ENCODE measurements at regions not wholly inside any gene's neighbourhood (a gene's known extent, or its start where the extent isn't known, plus 50 kb on each side); places are given as distances from the start of the nearest gene placed in this dataset.

DNA sequence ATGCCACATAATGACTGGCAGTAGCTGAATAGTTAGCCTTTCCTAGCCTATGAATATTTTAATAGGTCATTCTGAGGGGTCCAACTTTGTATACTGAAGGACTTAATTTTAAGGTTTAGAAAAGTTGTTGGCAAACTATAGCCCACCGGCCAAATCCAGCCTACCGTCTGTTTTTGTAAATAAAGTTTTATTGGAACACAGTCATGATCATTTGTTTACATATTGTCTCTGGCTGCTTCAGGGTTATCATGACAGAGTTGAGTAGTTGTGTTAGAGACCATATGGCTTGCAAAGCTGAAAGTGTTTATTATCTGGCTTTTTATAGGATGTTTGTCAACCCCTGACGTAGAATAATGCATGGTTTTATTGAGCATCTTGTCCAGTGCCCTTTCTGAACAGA is 73.4 kb downstream of the NTMT2 start:
- H3K36me3 ChIP-seq (ENCODE audit: control insufficient read depth, insufficient read depth, low read length) = no peaks in the 10 kb centered on the region
- H3K4me3 ChIP-seq (ENCODE audit: low read length) = no peak overlapping the region
- no peaks in the 10 kb centered on the region for H3K9me3 ChIP-seq (ENCODE audit: control insufficient read depth, low read depth, low read length)
- 40% methylated on average over 2 of the region's 3 CpGs for WGBS (ENCODE audit: insufficient coverage, low lambda C conversion rate)
- H3K27me3 ChIP-seq (ENCODE audit: control insufficient read depth, insufficient read depth, low read length) = no peaks in the 10 kb centered on the region
- no peaks in the 10 kb centered on the region for H3K4me1 ChIP-seq (ENCODE audit: control insufficient read depth, insufficient read depth, low read length)
- DNase-seq = no peak
- H3K27ac ChIP-seq (ENCODE audit: low read length) = no peak overlapping the region

DNA sequence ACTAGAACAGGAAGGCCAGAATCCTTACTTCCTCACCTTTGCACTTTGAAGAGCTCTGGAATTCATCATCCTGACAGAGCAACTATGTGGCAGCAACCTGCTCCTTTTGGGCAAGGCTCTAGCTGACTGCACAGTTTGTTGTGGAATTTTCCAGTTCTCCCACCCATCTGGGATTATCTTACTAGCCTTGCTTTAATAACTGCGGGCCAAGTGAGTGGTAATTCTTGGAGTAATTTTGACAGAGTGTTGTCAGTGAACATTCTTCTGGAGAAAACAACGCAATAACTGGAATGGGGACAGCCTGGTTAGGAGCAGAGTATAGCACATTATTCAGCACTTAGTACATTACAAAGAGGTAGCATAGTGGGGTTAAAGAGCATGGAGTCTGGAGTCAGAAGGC is 75.3 kb downstream of the NTMT2 start:
- Histone ChIP-seq H3K4me3 (ENCODE audit: low read length) (no peak overlapping the region), H3K27ac (ENCODE audit: low read length) (no peak overlapping the region), H3K36me3 (ENCODE audit: control insufficient read depth, insufficient read depth, low read length) (no peaks in the 10 kb centered on the region), H3K4me1 (ENCODE audit: control insufficient read depth, insufficient read depth, low read length) (no peaks in the 10 kb centered on the region), H3K9me3 (ENCODE audit: control insufficient read depth, low read depth, low read length) (no peaks in the 10 kb centered on the region), H3K27me3 (ENCODE audit: control insufficient read depth, insufficient read depth, low read length) (no peaks in the 10 kb centered on the region)
- no peak for DNase-seq
- WGBS (ENCODE audit: insufficient coverage, low lambda C conversion rate) = 67% methylated on average over 1 of the region's 2 CpGs

DNA sequence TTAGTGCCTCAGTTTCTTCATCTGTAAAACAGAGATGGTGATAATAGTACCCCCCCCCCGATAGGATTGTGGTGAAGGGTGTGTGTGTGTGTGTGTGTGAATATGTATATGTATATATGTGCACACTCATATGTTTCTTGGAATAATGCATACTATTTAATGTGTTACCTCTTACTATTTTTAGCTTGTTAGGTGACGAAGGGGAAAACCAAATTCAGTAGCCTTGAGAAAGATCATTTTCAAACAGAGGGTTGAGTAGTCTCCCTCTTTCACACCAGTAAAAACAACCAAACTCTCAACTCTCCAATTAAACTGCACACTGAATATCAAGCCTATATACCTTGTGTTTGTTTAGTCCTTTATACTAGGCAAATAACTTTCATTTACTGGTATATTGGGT is 75.7 kb downstream of the NTMT2 start:
- no peaks in the 10 kb centered on the region for H3K36me3 ChIP-seq (ENCODE audit: control insufficient read depth, insufficient read depth, low read length)
- no peaks in the 10 kb centered on the region for H3K9me3 ChIP-seq (ENCODE audit: control insufficient read depth, low read depth, low read length)
- no CpG with 5 or more reads among the region's 2 CpGs for WGBS (ENCODE audit: insufficient coverage, low lambda C conversion rate)
- H3K4me3 ChIP-seq (ENCODE audit: low read length) = no peak overlapping the region
- no peak overlapping the region for H3K27ac ChIP-seq (ENCODE audit: low read length)
- H3K4me1 ChIP-seq (ENCODE audit: control insufficient read depth, insufficient read depth, low read length) = no peaks in the 10 kb centered on the region
- DNase-seq = no peak
- no peaks in the 10 kb centered on the region for H3K27me3 ChIP-seq (ENCODE audit: control insufficient read depth, insufficient read depth, low read length)

DNA sequence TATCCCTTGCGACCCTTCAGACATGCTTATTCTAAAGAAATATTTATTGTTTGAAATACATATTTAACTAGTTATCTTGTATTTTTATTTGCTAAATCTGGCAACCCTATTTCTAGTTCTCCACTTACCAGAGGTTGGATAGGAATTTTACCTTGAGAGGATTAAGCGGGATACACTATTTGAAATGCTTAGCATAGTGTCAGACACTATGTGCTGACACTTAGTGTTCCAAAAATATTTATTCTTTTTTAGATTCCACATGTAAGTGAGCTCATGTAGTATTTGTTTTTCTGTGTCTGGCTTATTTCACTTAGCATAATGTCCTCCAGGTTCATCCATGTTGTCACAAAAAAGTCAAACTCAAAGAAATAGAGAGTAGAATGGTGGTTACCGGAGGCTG is 78.7 kb downstream of the NTMT2 start:
- H3K27me3 ChIP-seq (ENCODE audit: control insufficient read depth, insufficient read depth, low read length) = no peaks in the 10 kb centered on the region
- H3K36me3 ChIP-seq (ENCODE audit: control insufficient read depth, insufficient read depth, low read length) = no peaks in the 10 kb centered on the region
- H3K4me1 ChIP-seq (ENCODE audit: control insufficient read depth, insufficient read depth, low read length) = no peaks in the 10 kb centered on the region
- no peak for DNase-seq
- H3K4me3 ChIP-seq (ENCODE audit: low read length) = no peak overlapping the region
- no peaks in the 10 kb centered on the region for H3K9me3 ChIP-seq (ENCODE audit: control insufficient read depth, low read depth, low read length)
- H3K27ac ChIP-seq (ENCODE audit: low read length) = no peak overlapping the region
- WGBS (ENCODE audit: insufficient coverage, low lambda C conversion rate) = 50% methylated on average over 2 of the region's 3 CpGs

DNA sequence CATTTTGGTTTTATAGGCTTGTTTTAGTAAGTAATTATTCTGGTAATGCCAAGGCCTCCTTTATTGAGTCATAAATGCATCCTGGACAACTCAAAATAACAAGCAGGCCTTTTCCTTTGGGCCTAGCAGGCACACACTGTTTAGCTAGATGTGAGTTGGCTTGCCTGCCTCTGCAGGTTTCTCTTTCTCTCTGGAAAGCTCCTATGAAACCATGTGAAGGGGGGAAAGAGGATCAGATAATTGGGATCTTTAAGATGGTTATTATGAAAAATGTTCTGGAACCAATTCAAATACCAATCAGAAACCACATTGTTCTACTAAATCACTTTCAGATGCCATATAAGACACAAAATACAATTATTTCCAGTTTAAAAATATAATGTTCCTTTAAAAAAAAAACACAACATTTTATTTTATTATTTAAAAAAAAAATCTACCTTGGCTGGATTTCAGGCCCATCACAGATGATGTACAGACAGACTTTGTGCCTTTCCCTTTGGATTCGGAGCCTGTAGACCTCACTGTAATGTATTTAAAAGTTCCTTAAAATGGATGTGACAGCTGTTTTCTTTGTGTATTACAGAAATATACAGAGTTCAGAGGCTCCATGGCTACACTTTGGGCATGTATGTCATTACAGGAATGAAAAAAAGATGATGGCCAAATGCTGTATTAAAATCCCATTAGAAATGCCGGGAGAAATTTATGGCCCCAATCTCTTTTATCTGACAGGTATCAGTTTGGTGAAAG is 80.2 kb downstream of the NTMT2 start:
- Histone ChIP-seq H3K36me3 (ENCODE audit: control insufficient read depth, insufficient read depth, low read length) (no peaks in the 10 kb centered on the region), H3K27ac (ENCODE audit: low read length) (no peak overlapping the region), H3K9me3 (ENCODE audit: control insufficient read depth, low read depth, low read length) (no peaks in the 10 kb centered on the region), H3K4me3 (ENCODE audit: low read length) (no peak overlapping the region), H3K4me1 (ENCODE audit: control insufficient read depth, insufficient read depth, low read length) (no peaks in the 10 kb centered on the region), H3K27me3 (ENCODE audit: control insufficient read depth, insufficient read depth, low read length) (no peaks in the 10 kb centered on the region)
- DNase-seq = no peak
- no CpG with 5 or more reads among the region's 2 CpGs for WGBS (ENCODE audit: insufficient coverage, low lambda C conversion rate)

DNA sequence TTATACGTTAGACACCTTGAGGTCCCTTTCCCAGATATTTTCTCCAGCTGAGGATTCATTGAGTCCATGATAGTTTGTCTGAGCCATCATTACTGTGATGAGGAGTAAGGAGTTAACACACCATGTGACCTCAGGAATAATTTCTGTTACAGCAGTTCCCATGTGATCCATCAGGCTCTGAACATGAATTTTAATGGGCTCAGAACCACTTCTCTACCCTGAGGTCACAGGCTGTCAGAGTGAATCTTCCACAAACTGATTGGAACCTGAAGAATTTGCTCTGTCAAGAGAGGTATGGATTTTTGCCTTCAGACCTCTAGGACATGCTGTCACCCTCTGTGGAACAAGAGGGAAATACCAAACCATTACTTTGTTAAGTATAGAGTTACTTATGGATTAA is 81.0 kb downstream of the NTMT2 start:
- no peaks in the 10 kb centered on the region for H3K36me3 ChIP-seq (ENCODE audit: control insufficient read depth, insufficient read depth, low read length)
- H3K27ac ChIP-seq (ENCODE audit: low read length) = no peak overlapping the region
- H3K4me3 ChIP-seq (ENCODE audit: low read length) = no peak overlapping the region
- H3K9me3 ChIP-seq (ENCODE audit: control insufficient read depth, low read depth, low read length) = no peaks in the 10 kb centered on the region
- H3K27me3 ChIP-seq (ENCODE audit: control insufficient read depth, insufficient read depth, low read length) = no peaks in the 10 kb centered on the region
- no peak for DNase-seq
- no peaks in the 10 kb centered on the region for H3K4me1 ChIP-seq (ENCODE audit: control insufficient read depth, insufficient read depth, low read length)
- no CpG with 5 or more reads among the region's 1 CpG for WGBS (ENCODE audit: insufficient coverage, low lambda C conversion rate)

DNA sequence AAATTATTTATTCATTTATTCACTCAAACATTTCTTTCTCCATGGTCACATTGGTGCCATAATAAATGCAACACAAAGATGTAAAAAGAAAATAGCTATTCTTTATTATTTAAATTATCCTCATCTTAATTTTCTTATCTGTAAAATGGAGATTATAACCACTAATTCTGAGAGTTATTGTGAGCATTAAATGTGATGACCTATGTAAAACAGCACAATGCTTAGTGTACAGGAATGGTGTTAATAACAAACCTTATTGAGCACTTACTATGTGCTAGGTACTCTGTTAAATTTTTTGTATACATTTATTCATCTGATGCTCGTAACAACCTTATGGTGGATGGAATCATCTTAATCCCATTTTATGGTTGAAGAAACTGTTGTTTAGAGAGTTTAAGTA is 84.6 kb downstream of the NTMT2 start:
- H3K27ac ChIP-seq (ENCODE audit: low read length) = no peak overlapping the region
- no peak for DNase-seq
- H3K36me3 ChIP-seq (ENCODE audit: control insufficient read depth, insufficient read depth, low read length) = no peaks in the 10 kb centered on the region
- no CpG with 5 or more reads among the region's 1 CpG for WGBS (ENCODE audit: insufficient coverage, low lambda C conversion rate)
- H3K27me3 ChIP-seq (ENCODE audit: control insufficient read depth, insufficient read depth, low read length) = no peaks in the 10 kb centered on the region
- no peak overlapping the region for H3K4me3 ChIP-seq (ENCODE audit: low read length)
- no peaks in the 10 kb centered on the region for H3K9me3 ChIP-seq (ENCODE audit: control insufficient read depth, low read depth, low read length)
- H3K4me1 ChIP-seq (ENCODE audit: control insufficient read depth, insufficient read depth, low read length) = no peaks in the 10 kb centered on the region

DNA sequence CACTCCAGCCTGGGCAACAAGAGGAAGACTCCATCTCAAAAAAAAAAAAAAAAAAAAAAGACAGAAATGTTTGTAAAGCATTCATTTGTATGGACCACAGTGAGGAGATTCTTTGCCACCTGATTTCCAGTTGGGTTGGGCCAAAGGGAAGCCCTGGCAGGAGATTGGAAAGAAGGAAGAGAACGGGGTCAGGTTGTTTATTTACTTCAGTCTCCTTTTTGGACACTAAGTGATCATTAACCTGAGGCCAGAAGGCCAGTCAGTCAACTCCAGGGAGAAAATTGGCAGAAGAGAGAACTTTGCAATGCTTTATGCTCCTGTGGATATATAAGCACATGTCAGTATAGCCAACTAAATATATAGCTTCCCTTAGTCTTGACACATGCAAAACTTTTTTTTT is 85.9 kb downstream of the NTMT2 start:
- no peak for DNase-seq
- 17% methylated on average over 1 of the region's 1 CpG for WGBS (ENCODE audit: insufficient coverage, low lambda C conversion rate)
- no peaks in the 10 kb centered on the region for H3K4me1 ChIP-seq (ENCODE audit: control insufficient read depth, insufficient read depth, low read length)
- H3K9me3 ChIP-seq (ENCODE audit: control insufficient read depth, low read depth, low read length) = no peaks in the 10 kb centered on the region
- no peaks in the 10 kb centered on the region for H3K36me3 ChIP-seq (ENCODE audit: control insufficient read depth, insufficient read depth, low read length)
- H3K27me3 ChIP-seq (ENCODE audit: control insufficient read depth, insufficient read depth, low read length) = no peaks in the 10 kb centered on the region
- no peak overlapping the region for H3K4me3 ChIP-seq (ENCODE audit: low read length)
- H3K27ac ChIP-seq (ENCODE audit: low read length) = no peak overlapping the region

DNA sequence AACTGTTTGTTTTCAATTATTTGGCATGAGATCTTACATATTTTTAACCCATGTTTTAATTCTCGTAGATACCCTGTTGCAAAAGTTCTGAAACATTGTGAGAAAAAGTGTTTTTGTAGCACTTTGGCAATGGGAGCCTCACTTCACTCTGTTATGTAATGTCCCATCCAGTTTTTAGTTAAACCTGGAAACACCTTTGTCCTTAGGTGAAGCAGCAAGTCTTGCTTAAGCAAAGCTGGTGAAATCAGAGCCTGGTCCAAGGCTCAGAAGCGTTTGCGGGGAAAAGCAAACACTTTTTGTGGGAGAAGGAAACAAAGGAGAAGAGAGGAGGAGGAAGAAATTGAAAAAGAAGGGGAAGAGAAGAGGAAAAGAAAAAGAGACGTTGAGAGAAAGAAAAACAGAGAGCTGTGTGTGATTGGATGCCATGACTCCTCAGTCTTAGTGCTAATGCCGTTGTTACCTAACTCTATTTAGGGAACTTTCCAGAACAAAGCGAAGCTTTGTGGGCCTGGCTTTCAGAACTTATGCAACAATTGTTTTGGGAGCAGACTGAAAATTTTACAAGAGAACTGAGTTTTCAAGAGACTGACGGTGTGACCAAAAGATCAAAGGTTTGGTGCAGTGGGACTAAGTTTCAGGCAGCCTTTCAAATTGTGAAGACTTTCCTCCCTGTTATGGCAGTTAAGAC is 93.1 kb downstream of the NTMT2 start:
- H3K27ac ChIP-seq (ENCODE audit: low read length) = no peak overlapping the region
- 69% methylated on average over 6 of the region's 7 CpGs for WGBS (ENCODE audit: insufficient coverage, low lambda C conversion rate)
- H3K27me3 ChIP-seq (ENCODE audit: control insufficient read depth, insufficient read depth, low read length) = no peaks in the 10 kb centered on the region
- H3K4me1 ChIP-seq (ENCODE audit: control insufficient read depth, insufficient read depth, low read length) = no peaks in the 10 kb centered on the region
- H3K9me3 ChIP-seq (ENCODE audit: control insufficient read depth, low read depth, low read length) = no peaks in the 10 kb centered on the region
- no peaks in the 10 kb centered on the region for H3K36me3 ChIP-seq (ENCODE audit: control insufficient read depth, insufficient read depth, low read length)
- no peak overlapping the region for H3K4me3 ChIP-seq (ENCODE audit: low read length)
- no peak for DNase-seq

DNA sequence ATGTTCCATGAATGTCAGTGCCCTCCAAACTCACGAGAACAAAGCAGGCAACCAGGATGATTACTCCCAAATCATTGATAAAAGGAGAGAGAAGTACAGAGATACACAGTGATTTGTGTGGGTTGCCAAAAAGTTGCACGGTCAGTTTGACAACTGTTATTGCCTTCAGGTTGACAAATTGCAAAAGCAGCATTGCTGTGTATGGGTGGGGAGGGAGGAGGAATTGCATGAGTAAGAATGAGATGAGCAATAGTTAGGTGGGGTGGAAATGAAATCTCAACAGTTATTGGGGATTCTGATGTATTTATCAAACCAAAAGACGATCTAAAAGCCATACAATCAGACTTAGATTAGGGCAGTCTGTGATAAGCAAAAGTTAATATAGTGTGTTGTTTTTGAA is 93.7 kb downstream of the NTMT2 start:
- DNase-seq = no peak
- 30% methylated on average over 2 of the region's 3 CpGs for WGBS (ENCODE audit: insufficient coverage, low lambda C conversion rate)
- H3K9me3 ChIP-seq (ENCODE audit: control insufficient read depth, low read depth, low read length) = no peaks in the 10 kb centered on the region

DNA sequence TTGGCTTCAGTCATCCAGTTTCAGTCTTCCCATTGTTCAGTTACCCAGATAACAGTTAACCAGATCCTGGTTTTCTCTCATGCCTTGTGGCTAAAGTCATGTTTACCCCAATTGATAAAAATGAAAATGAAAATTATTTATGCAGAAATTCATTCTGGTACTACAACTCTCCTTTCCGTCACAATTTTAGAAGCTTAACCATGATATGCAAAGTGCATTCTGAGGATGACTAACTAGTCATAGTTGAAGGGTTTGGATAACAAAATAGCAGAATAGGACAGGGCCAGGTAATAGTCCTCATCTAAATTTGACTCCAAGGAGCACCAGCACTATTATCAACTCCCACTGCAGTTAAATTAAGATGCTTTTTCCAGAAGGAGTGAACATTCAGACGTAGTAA is 94.7 kb downstream of the NTMT2 start:
- no peak overlapping the region for H3K4me3 ChIP-seq (ENCODE audit: low read length)
- H3K4me1 ChIP-seq (ENCODE audit: control insufficient read depth, insufficient read depth, low read length) = no peaks in the 10 kb centered on the region
- WGBS (ENCODE audit: insufficient coverage, low lambda C conversion rate) = 100% methylated on average over 1 of the region's 2 CpGs
- H3K27ac ChIP-seq (ENCODE audit: low read length) = no peak overlapping the region
- DNase-seq = no peak
- no peaks in the 10 kb centered on the region for H3K27me3 ChIP-seq (ENCODE audit: control insufficient read depth, insufficient read depth, low read length)
- no peaks in the 10 kb centered on the region for H3K36me3 ChIP-seq (ENCODE audit: control insufficient read depth, insufficient read depth, low read length)
- H3K9me3 ChIP-seq (ENCODE audit: control insufficient read depth, low read depth, low read length) = no peaks in the 10 kb centered on the region

More for the DNA sequence above, 93.7 kb downstream of the NTMT2 start:
- Histone ChIP-seq H3K27me3 (ENCODE audit: control insufficient read depth, insufficient read depth, low read length) (no peaks in the 10 kb centered on the region), H3K27ac (ENCODE audit: low read length) (no peak overlapping the region), H3K4me1 (ENCODE audit: control insufficient read depth, insufficient read depth, low read length) (no peaks in the 10 kb centered on the region), H3K4me3 (ENCODE audit: low read length) (no peak overlapping the region), H3K36me3 (ENCODE audit: control insufficient read depth, insufficient read depth, low read length) (no peaks in the 10 kb centered on the region)
